ENCODE measurements at regions not wholly inside any gene's neighbourhood (a gene's known extent, or its start where the extent isn't known, plus 50 kb on each side); places are given as distances from the start of the nearest gene placed in this dataset.

GRCh38 chr5:133723126-133723525, 110.8 kb upstream of the FSTL4 start:
- no peaks in the 10 kb centered on the region for H4K20me1 ChIP-seq (ENCODE audit: insufficient read depth, low read length, poor library complexity, severe bottlenecking)
- no peaks in the 10 kb centered on the region for H3K9me2 ChIP-seq (replicated peaks; ENCODE audit: low read depth, low read length)
- H3K79me2 ChIP-seq (ENCODE audit: insufficient read depth, low read length): no peaks in the 10 kb centered on the region
- H3F3A ChIP-seq (ENCODE audit: low read depth): no peaks in the 10 kb centered on the region
- no peaks in the 10 kb centered on the region for H3K9me3 ChIP-seq (ENCODE audit: insufficient read depth, low read depth, low read length)
- H3K9ac ChIP-seq (ENCODE audit: low read depth, low read length, poor library complexity, severe bottlenecking): no peak overlapping the region
- H3K36me3 ChIP-seq (ENCODE audit: insufficient read depth, low read length): no peaks in the 10 kb centered on the region
- no peaks in the 10 kb centered on the region for H3K4me1 ChIP-seq (ENCODE audit: insufficient read depth, low read length, poor library complexity, severe bottlenecking)
- no peak overlapping the region for H3K4me3 ChIP-seq (ENCODE audit: low read length, poor library complexity, severe bottlenecking)
- no peak overlapping the region for H3K4me2 ChIP-seq (ENCODE audit: low read depth, low read length, poor library complexity, severe bottlenecking)
- no peak for TF ChIP-seq EZH2phosphoT487 (IDR thresholded peaks at IDR 0.05; ENCODE audit: borderline replicate concordance)
- TF ChIP-seq CTCF (conservative IDR thresholded peaks at IDR 0.05; ENCODE audit: low read length): no peak
- H3K27me3 ChIP-seq (ENCODE audit: insufficient read depth, low read length, poor library complexity, severe bottlenecking): no peaks in the 10 kb centered on the region
- no peak overlapping the region for H2AFZ ChIP-seq (ENCODE audit: low read length)

GRCh38 chr5:133721365-133721764, 109.0 kb upstream of the FSTL4 start:
- no peak overlapping the region for H2AFZ ChIP-seq (ENCODE audit: low read length)
- H3K36me3 ChIP-seq (ENCODE audit: insufficient read depth, low read length): no peaks in the 10 kb centered on the region
- no peak overlapping the region for H3K9ac ChIP-seq (ENCODE audit: low read depth, low read length, poor library complexity, severe bottlenecking)
- no peaks in the 10 kb centered on the region for H3K9me2 ChIP-seq (replicated peaks; ENCODE audit: low read depth, low read length)
- H3K9me3 ChIP-seq (ENCODE audit: insufficient read depth, low read depth, low read length): no peaks in the 10 kb centered on the region
- H3K27me3 ChIP-seq (ENCODE audit: insufficient read depth, low read length, poor library complexity, severe bottlenecking): no peaks in the 10 kb centered on the region
- no peaks in the 10 kb centered on the region for H3K79me2 ChIP-seq (ENCODE audit: insufficient read depth, low read length)
- no peaks in the 10 kb centered on the region for H3K4me1 ChIP-seq (ENCODE audit: insufficient read depth, low read length, poor library complexity, severe bottlenecking)
- H3F3A ChIP-seq (ENCODE audit: low read depth): no peaks in the 10 kb centered on the region
- no peaks in the 10 kb centered on the region for H4K20me1 ChIP-seq (ENCODE audit: insufficient read depth, low read length, poor library complexity, severe bottlenecking)
- no peak overlapping the region for H3K4me2 ChIP-seq (ENCODE audit: low read depth, low read length, poor library complexity, severe bottlenecking)
- TF ChIP-seq EZH2phosphoT487 (IDR thresholded peaks at IDR 0.05; ENCODE audit: borderline replicate concordance) (no peak), CTCF (conservative IDR thresholded peaks at IDR 0.05; ENCODE audit: low read length) (no peak)
- no peak overlapping the region for H3K4me3 ChIP-seq (ENCODE audit: low read length, poor library complexity, severe bottlenecking)

GRCh38 chr5:133718457-133718856, 106.1 kb upstream of the FSTL4 start:
- Histone ChIP-seq H3K9ac (ENCODE audit: low read depth, low read length, poor library complexity, severe bottlenecking) (no peak overlapping the region), H3K4me3 (ENCODE audit: low read length, poor library complexity, severe bottlenecking) (no peak overlapping the region), H3K9me2 (replicated peaks; ENCODE audit: low read depth, low read length) (no peaks in the 10 kb centered on the region), H3F3A (ENCODE audit: low read depth) (no peaks in the 10 kb centered on the region), H3K9me3 (ENCODE audit: insufficient read depth, low read depth, low read length) (no peaks in the 10 kb centered on the region), H3K79me2 (ENCODE audit: insufficient read depth, low read length) (no peaks in the 10 kb centered on the region), H3K4me1 (ENCODE audit: insufficient read depth, low read length, poor library complexity, severe bottlenecking) (no peaks in the 10 kb centered on the region), H3K4me2 (ENCODE audit: low read depth, low read length, poor library complexity, severe bottlenecking) (no peak overlapping the region), H4K20me1 (ENCODE audit: insufficient read depth, low read length, poor library complexity, severe bottlenecking) (no peaks in the 10 kb centered on the region), H3K27me3 (ENCODE audit: insufficient read depth, low read length, poor library complexity, severe bottlenecking) (no peaks in the 10 kb centered on the region), H2AFZ (ENCODE audit: low read length) (no peak overlapping the region), H3K36me3 (ENCODE audit: insufficient read depth, low read length) (no peaks in the 10 kb centered on the region)
- TF ChIP-seq CTCF (conservative IDR thresholded peaks at IDR 0.05; ENCODE audit: low read length) (no peak), EZH2phosphoT487 (IDR thresholded peaks at IDR 0.05; ENCODE audit: borderline replicate concordance) (no peak)
